Glomerular visceral epithelial cell (primary cell): ENCODE measurements at regions not wholly inside any gene's neighbourhood (a gene's known extent, or its start where the extent isn't known, plus 50 kb on each side); places are given as distances from the start of the nearest gene placed in this dataset.

Experiments
- DNase-seq: peaks from one replicate; pipeline ENCODE4 v3.0.0-alpha.2; 2016; ENCODE audit errors: extremely low spot score

- DNase-seq, result no peak
These were observed 454.3 kb upstream of the CTNND2 start for GRCh38 chr5:12358371-12359090.

GRCh38 chr5:12357626-12358025 is 453.4 kb upstream of the CTNND2 start:
- no peak for DNase-seq

GRCh38 chr5:12354686-12355085 is 450.4 kb upstream of the CTNND2 start:
- DNase-seq, result no peak

GRCh38 chr5:12343558-12343957 is 439.3 kb upstream of the CTNND2 start:
- DNase-seq, result no peak

GRCh38 chr5:12335938-12336337 is 431.7 kb upstream of the CTNND2 start:
- no peak for DNase-seq

- DNase-seq, result no peak
These were observed 428.2 kb upstream of the CTNND2 start for GRCh38 chr5:12332480-12332879.

GRCh38 chr5:12330993-12331588 is 426.8 kb upstream of the CTNND2 start:
- no peak for DNase-seq

- no peak for DNase-seq
These were observed 426.1 kb upstream of the CTNND2 start for GRCh38 chr5:12330381-12330780.

GRCh38 chr5:12323637-12324229 is 419.5 kb upstream of the CTNND2 start:
- no peak for DNase-seq

GRCh38 chr5:12322042-12322441 is 417.8 kb upstream of the CTNND2 start:
- DNase-seq, result no peak

- DNase-seq, result no peak
These were observed 416.1 kb upstream of the CTNND2 start for GRCh38 chr5:12320331-12320730.

- DNase-seq, result no peak
These were observed 412.6 kb upstream of the CTNND2 start for GRCh38 chr5:12316812-12317211.

GRCh38 chr5:12315461-12315860 is 411.2 kb upstream of the CTNND2 start:
- DNase-seq, result no peak

GRCh38 chr5:12313602-12314001 is 409.4 kb upstream of the CTNND2 start:
- DNase-seq, result no peak

- no peak for DNase-seq
These were observed 408.1 kb upstream of the CTNND2 start for GRCh38 chr5:12312343-12312742.

GRCh38 chr5:12294151-12294550 is 389.9 kb upstream of the CTNND2 start:
- no peak for DNase-seq

GRCh38 chr5:12292610-12293204 is 388.5 kb upstream of the CTNND2 start:
- DNase-seq, result peak; percentile 6

GRCh38 chr5:12284604-12285003 is 380.4 kb upstream of the CTNND2 start:
- DNase-seq, result no peak

GRCh38 chr5:12277504-12278192 is 373.4 kb upstream of the CTNND2 start:
- DNase-seq, result no peak

- DNase-seq, result no peak
These were observed 370.0 kb upstream of the CTNND2 start for GRCh38 chr5:12274236-12274635.

GRCh38 chr5:12272389-12272788 is 368.1 kb upstream of the CTNND2 start:
- no peak for DNase-seq

- DNase-seq, result no peak
These were observed 366.7 kb upstream of the CTNND2 start for GRCh38 chr5:12270914-12271313.
